Medulla oblongata (tissue), 1 donor: ENCODE measurements at regions not wholly inside any gene's neighbourhood (a gene's known extent, or its start where the extent isn't known, plus 50 kb on each side); places are given as distances from the start of the nearest gene placed in this dataset.

Experiments
- DNase-seq: peaks from one replicate; pipeline ENCODE4 v3.0.0-alpha.2; 2015; ENCODE audit errors: extremely low spot score

- no peak for DNase-seq
Measured at GRCh38 chr14:58947814-58948445, 240.5 kb upstream of the DAAM1 start.

GRCh38 chr14:58950555-58950954 is 237.9 kb upstream of the DAAM1 start:
- no peak for DNase-seq

- no peak for DNase-seq
Measured at GRCh38 chr14:58951143-58951542, 237.3 kb upstream of the DAAM1 start.

GRCh38 chr14:58954052-58954451 is 234.4 kb upstream of the DAAM1 start:
- DNase-seq: no peak

- DNase-seq: peak; percentile 23
Measured at GRCh38 chr14:58954901-58955861, 233.3 kb upstream of the DAAM1 start.

GRCh38 chr14:58961045-58961731 is 227.3 kb upstream of the DAAM1 start:
- DNase-seq: no peak

- DNase-seq: no peak
Measured at GRCh38 chr14:58963873-58964597, 224.4 kb upstream of the DAAM1 start.

GRCh38 chr14:58964598-58964928 is 223.9 kb upstream of the DAAM1 start:
- no peak for DNase-seq

GRCh38 chr14:58965601-58966000 is 222.9 kb upstream of the DAAM1 start:
- no peak for DNase-seq

- DNase-seq: no peak
Measured at GRCh38 chr14:58966997-58967396, 221.5 kb upstream of the DAAM1 start.

GRCh38 chr14:58969951-58970751 is 218.3 kb upstream of the DAAM1 start:
- DNase-seq: no peak

- DNase-seq: no peak
Measured at GRCh38 chr14:58972233-58973017, 216.0 kb upstream of the DAAM1 start.

- DNase-seq: no peak
Measured at GRCh38 chr14:58977366-58977765, 211.1 kb upstream of the DAAM1 start.

GRCh38 chr14:58978343-58978742 is 210.1 kb upstream of the DAAM1 start:
- DNase-seq: no peak

GRCh38 chr14:58979325-58979724 is 209.1 kb upstream of the DAAM1 start:
- DNase-seq: no peak

GRCh38 chr14:58981840-58982239 is 206.6 kb upstream of the DAAM1 start:
- no peak for DNase-seq

- DNase-seq: no peak
Measured at GRCh38 chr14:58985786-58986185, 202.7 kb upstream of the DAAM1 start.

- DNase-seq: no peak
Measured at GRCh38 chr14:58987591-58987990, 200.9 kb upstream of the DAAM1 start.

- DNase-seq: no peak
Measured at GRCh38 chr14:58992935-58993334, 195.5 kb upstream of the DAAM1 start.

- DNase-seq: no peak
Measured at GRCh38 chr14:58994130-58994529, 194.3 kb upstream of the DAAM1 start.
